GM19023 (cell line): ENCODE measurements at regions not wholly inside any gene's neighbourhood (a gene's known extent, or its start where the extent isn't known, plus 50 kb on each side); places are given as distances from the start of the nearest gene placed in this dataset.

ENCODE experiments used
- ATAC-seq: cut with Tn5 transposase; IDR thresholded peaks from one replicate; pipeline ENCODE4 v1.9.1; 2021; ENCODE audit warnings: mild to moderate bottlenecking, moderate library complexity; ENCODE audit not compliant: unreplicated experiment

DNA sequence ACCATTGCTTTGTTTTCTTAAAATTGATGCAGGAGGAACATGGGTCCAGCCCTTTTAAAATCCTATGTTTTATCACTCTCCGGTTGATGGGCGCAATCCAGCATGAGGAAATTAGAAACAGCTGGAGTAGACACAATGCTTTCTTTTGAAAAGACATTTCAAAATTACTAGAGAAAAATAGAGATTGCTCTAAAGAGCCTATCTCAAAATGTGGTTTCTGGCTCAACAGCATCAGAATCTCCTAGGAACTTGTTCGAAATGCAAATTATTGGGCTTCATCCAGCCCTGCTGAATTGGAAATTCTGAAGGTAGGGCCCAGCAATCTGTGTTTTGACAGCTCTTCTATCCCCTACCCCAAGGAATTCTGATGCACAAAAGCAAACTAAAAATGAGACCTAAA is 190.8 kb upstream of the BMP2 start:
- ATAC-seq, result no peak

DNA sequence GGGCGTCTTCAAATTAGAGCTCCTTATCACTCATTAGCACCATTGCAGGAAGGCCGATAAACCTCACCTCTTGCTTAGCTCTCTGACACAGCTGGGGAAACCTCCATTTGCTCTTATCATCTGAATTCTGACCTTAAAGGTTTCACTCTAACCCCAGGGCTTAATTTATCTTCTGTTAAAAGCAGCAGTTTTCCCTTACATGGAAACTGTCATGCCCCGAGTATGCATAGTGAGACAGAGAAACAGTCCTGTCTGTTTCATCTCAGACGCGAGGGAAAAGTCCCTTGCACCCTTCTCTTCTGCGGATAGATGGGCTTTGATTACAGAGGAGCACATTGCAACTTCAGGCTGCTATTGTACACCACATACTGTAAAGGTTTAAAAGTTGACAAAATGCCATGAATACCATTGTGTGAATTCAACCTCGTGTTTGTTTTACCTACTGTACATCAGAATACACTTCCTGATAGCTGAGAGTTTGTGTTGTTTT is 191.5 kb upstream of the BMP2 start:
- peak; percentile 86 for ATAC-seq

DNA sequence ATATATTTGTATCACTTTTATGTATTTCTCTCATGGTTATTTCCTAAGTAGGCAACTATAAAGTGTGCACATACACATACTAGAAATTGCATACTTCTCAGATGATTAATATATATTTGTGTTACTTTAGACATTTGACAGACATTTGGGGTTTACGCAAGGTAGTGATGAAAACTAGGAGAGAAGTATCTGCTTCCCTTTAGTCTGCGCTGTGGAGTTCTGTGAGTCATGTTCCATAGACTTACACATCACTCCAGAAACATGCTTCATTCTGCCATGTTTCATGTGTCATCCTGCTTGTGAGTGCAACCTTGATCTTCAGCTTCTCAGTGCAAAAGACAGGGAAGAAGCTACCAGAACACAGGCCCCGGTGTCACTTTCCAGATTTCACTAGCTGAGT is 200.7 kb upstream of the BMP2 start:
- no peak for ATAC-seq

DNA sequence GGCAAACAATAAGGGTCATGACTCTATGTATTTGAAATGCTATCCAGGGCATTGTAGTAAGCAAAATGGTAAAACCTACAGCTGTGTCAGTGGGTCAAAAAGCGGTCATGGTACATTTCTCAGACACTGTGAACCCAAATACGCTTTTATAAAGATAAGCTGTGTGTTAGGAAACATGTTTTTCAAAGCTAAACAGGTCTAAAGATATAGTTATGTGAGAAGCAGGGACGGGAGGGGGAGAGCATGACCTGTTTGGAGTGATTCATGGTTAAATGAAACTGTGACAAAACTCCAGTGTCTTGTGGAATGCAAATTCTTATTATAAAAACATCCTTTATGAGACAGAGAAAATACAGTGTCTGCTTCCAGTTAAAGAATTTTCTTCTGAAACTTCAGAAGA is 205.4 kb upstream of the BMP2 start:
- no peak for ATAC-seq

DNA sequence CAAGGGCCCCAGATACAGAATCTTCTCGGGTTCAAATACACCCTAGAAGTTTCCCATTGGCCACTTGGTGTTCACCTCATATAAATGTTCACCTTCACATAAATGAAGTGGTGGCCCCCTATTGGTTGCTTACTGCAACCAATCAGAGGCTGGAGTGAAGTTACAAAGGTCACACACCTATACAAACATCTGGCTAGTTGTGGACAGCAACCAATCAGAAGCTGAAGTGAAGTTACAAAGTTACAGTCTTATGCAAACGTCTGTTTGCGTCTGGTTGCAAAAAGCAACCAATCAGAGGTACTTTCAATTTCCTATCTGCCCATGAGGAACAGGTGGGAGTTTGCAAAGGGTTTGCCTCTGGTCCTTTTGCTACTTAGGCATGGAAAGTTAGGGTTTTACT is 206.5 kb upstream of the BMP2 start:
- no peak for ATAC-seq

GRCh38 chr20:6559791-6560190 is 207.7 kb upstream of the BMP2 start:
- ATAC-seq, result no peak

DNA sequence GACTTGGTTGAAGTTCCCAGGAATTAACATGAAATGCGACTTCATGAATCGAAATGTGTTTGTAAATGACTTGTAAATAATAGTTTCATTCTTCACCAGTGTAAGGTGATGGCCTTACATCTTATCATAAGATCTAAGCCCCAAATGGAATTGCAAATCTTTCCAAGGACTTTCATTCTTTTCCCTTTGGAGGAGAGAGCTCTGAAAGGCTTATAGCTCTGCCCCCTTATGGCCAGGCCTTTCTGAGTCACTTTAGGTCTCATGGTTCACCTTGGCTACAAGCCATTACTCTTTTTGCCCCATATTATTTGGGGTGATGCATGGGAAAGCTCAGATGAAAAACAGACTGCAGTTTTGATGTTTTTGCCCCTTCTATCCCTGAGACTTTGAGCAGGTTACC is 209.1 kb upstream of the BMP2 start:
- no peak for ATAC-seq

GRCh38 chr20:6533761-6534479 is 233.6 kb upstream of the BMP2 start:
- ATAC-seq, result no peak

- ATAC-seq, result no peak
Observed at GRCh38 chr20:6533351-6533750, 234.1 kb upstream of the BMP2 start.

DNA sequence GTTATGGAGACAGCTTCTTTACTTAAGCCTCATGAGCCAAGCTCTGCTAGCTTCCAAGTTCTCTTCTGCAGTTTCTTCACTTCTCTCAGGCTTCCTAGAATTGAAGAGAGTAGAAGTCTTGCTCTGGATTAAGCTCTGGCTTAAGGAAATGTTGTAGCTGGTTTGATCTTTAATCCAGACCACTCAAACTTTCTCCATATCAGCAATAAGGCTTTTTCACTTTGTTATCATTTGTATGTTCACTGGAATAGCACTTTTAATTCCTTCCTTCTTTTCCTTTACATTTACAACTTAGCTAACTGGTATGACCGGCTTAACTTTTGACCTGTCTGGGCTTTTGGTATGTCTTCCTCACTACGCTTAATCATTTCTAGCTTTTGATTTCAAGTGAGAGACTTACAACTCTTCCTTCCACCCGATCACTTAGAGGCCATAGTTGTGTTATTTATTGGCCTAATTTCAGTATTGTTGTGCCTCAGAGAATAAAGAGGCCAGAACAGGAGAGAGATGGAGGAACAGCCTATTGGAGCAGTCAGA is 236.6 kb upstream of the BMP2 start:
- ATAC-seq, result no peak

- ATAC-seq, result no peak
Observed at GRCh38 chr20:6530254-6530653, 237.2 kb upstream of the BMP2 start.

DNA sequence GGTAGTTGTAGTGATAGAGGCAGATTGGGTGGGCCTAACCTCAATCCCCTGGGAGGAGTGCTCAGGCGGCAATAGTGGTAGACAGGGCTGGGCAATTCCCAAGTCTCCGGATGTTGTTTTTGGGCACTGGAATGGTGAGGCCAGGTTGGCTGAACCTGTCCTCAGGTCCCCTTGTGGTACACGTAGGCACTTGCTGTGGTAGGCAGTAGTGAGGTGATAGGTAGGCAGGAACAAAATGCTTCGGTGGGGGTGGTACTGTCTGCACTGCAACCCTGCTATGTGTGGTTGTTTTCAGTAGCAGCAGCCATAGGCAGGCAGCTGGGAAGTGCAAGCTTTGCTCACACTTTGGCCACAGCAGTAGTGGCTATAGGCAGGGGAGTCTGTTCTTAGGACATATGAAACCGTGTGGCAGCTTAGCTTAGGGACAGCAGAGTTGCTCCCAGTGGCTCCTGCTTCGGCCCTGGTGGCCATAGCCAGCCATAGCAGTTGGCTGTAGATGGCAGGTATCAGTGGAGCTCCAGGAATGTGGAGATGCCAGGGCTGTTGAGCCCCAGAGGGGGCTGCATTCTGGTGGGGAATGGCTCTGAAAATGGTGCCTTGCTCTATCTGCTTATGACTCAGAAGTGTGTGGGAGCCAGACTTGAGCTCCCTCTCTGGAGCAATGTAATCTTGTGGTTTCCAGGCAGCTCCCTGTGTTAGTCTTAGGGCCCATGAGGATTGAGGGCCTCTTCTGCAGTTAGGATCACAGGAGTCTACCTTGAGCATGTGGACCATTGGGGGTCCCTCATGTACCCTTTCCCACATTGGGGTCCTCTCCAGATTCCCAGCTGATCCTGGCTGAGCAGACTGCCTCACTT is 241.8 kb upstream of the BMP2 start:
- no peak for ATAC-seq

DNA sequence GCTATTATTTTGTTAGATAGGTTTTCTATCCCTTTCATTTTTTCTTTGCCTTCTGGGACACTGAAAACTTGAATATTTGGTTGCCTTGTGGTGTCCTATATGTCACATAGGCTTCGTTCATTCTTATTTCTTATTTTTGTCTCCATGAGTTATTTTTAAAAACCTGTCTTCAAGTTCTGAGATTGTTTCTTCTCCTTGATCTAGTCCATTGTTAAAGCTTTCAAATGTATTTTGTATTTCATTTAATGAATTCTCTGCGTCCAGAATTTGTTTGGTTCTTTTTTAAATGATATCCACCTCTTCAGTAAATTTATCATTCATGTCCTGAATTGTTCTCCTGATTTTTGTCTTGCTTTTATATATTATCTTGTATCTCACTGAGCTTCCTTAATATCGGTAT is 243.2 kb upstream of the BMP2 start:
- ATAC-seq, result no peak

GRCh38 chr20:6519556-6519955 is 247.9 kb upstream of the BMP2 start:
- no peak for ATAC-seq

DNA sequence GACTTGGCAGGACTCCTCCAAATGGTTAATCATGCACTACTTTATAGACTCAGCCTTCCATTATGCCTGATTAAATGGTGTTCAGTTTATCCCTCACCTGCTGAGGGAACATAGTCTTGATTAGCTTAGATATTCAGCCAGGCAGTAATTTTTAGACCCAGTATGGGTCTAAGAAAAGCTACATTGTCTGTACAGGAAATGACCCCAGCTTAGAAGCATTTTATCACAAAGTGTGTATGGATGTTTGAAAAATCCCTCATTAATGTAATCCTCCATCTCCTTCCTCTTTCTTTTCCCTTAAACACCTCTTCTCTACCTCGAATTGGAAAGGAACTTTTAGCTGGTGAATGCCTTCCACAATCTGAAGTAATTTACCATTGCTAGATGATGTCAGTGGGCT is 252.2 kb upstream of the BMP2 start:
- no peak for ATAC-seq

GRCh38 chr20:6513599-6513998 is 253.9 kb upstream of the BMP2 start:
- no peak for ATAC-seq

DNA sequence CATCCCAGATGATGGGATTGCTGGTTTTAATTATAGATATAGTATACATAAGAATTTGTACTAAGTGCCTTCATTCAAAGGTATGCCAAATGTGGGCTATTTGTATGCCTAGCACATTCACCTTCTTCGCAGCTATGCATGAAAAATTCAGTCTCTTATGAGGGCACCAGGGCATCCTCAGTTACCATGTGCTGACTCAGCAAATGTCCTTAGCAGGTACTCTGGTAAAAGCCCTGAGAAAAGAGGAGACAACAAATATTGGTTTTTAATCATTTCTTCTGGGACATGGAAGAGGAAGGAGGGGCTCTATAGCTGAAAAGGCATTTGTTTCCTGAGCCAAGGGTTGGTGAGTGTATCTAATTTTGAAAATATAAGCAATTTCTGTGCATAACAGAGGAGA is 258.1 kb upstream of the BMP2 start:
- no peak for ATAC-seq

- no peak for ATAC-seq
Observed at GRCh38 chr20:6506906-6507305, 260.6 kb upstream of the BMP2 start.

DNA sequence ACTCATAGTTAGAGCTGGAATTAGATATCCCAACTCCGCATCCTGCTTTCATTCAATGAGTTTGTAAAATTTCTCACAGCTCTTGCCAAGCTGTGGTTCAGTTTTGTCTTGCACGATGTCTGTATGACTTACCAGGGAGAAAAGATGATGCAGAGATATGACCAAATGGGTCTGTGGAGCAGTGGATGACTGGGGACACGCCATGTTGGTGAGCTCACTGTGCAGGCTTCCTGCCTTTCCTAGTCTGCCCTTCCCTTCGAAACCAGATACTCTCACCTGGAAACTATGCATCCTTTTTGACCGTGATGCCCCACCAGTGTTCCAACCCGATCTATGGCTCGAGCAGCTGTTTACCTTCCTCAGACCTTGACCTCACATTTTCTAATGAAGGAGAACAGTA is 262.7 kb upstream of the BMP2 start:
- ATAC-seq, result no peak

GRCh38 chr20:6504179-6504578 is 263.3 kb upstream of the BMP2 start:
- no peak for ATAC-seq

- no peak for ATAC-seq
Observed at GRCh38 chr20:6502999-6503398, 264.5 kb upstream of the BMP2 start.

- ATAC-seq, result no peak
Observed at GRCh38 chr20:6502219-6502618, 265.3 kb upstream of the BMP2 start.
